Stomach (tissue), 8 donors: ENCODE measurements at regions not wholly inside any gene's neighbourhood (a gene's known extent, or its start where the extent isn't known, plus 50 kb on each side); places are given as distances from the start of the nearest gene placed in this dataset.

Source experiments
- DNase-seq, 2 donors: peaks; one replicate each; pipeline versions ENCODE4 v3.0.0 to v3.0.0-alpha.2; 2013 to 2019
- H3K27ac ChIP-seq, 5 donors: fragments of 200-600 bp in 4 of 5; sonication (generic) in 4 of 5; one replicate each; pipeline ENCODE4 v1.5.1; 2013 to 2019; ENCODE audit warnings: mild to moderate bottlenecking in 1 of 5, moderate library complexity in 1 of 5
- H3K27me3 ChIP-seq, 3 donors: fragments of 200-600 bp; sonication (generic); one replicate each; pipeline ENCODE4 v1.5.1; 2017 to 2019; ENCODE audit warnings: mixed run types in 1 of 3
- H3K36me3 ChIP-seq, 4 donors: fragments of 200-600 bp; sonication (generic); 1 replicate in 3 of 4; 2 replicates in 1 of 4; pipeline ENCODE4 v1.5.1; 2016 to 2019
- H3K4me1 ChIP-seq, 4 donors: fragments of 200-600 bp; sonication (generic); one replicate each; pipeline ENCODE4 v1.5.1; 2016 to 2019
- H3K4me3 ChIP-seq, 4 donors: fragments of 200-600 bp; sonication (generic) in 3 of 4; one replicate each; pipeline ENCODE4 v1.5.1; 2016 to 2019; ENCODE audit warnings: mild to moderate bottlenecking in 1 of 4
- H3K9me3 ChIP-seq, 4 donors: fragments of 200-600 bp; sonication (generic); one replicate each; pipeline ENCODE4 v1.5.1; 2016 to 2019
- CTCF ChIP-seq, 7 experiments: fragments of 450-650 bp in 4 of 7; fragments of 200-600 bp in 3 of 7; sonication (generic) in 3 of 7; IDR thresholded peaks; one replicate each; pipeline ENCODE4 v1.5.1; 2016 to 2019; ENCODE audit warnings: antibody characterized with exemption in 7 of 7, control low read depth in 2 of 7, mild to moderate bottlenecking in 1 of 7
- EP300 ChIP-seq: sonication (generic); formaldehyde crosslinking; IDR thresholded peaks from one replicate; pipeline ENCODE4 v1.6.1; 2017; ENCODE audit warnings: antibody characterized with exemption
- POLR2A ChIP-seq, 4 donors: fragments of 450-650 bp; IDR thresholded peaks; one replicate each; pipeline ENCODE4 v1.6.1; 2016; ENCODE audit warnings: antibody characterized with exemption in 4 of 4, control low read depth in 2 of 4, mild to moderate bottlenecking in 1 of 4, moderate library complexity in 1 of 4
- POLR2AphosphoS5 ChIP-seq, 3 donors: sonication (generic); formaldehyde crosslinking; IDR thresholded peaks; one replicate each; pipeline ENCODE4 v1.6.1; 2016; ENCODE audit warnings: antibody characterized with exemption in 3 of 3
- WGBS, 5 donors: extraction: QIAGEN DNeasy Blood & Tissue Kit in 3 of 5; methylation state at CpG; one replicate each; pipeline versions ENCODE4 v1.1.5 to v1.1.7; 2013 to 2018; 5-methylcytosine and 5-hydroxymethylcytosine counted together
- intact Hi-C: fragments of 100-400 bp; cut with DNase I; formaldehyde crosslinking; loops from one replicate; pipeline ENCODE4 v1.15.1; 2023; ENCODE audit warnings: low total_unique reads
- donor health status: healthy with polysubstance abuse.
- donor health status: Bipolar disorder and iron deficiency.
- donor health status: healthy.

GRCh38 chr7:106418094-106418493 lies 133.3 kb upstream of the NAMPT start:
- TF ChIP-seq POLR2A (IDR thresholded peaks at IDR 0.05) (no peak), EP300 (peak; percentile 74), POLR2AphosphoS5 (IDR thresholded peaks at IDR 0.05) (peak; percentile 65 to 91 (median 77))
- no peaks in the 10 kb centered on the region for H3K27me3 ChIP-seq
- peaks cover 0 to 8% (median 0%) of the 10 kb centered on the region in 4 donors for H3K9me3 ChIP-seq
- intact Hi-C loops: no loop called here
- 31 to 61% (median 43%) methylated on average over 1 of the region's 1 CpG for WGBS, 5 donors
- H3K4me1 ChIP-seq: peaks cover 18 to 69% (median 24%) of the 10 kb centered on the region in 4 donors
- no peaks in the 10 kb centered on the region for H3K36me3 ChIP-seq
- DNase-seq: peak in 1 of 2 donors; percentile 45
- no peak overlapping the region for H3K4me3 ChIP-seq
- H3K27ac ChIP-seq: peak overlapping the region in 4 of 5 donors; percentile 32 to 91 (median 70)

- Histone ChIP-seq H3K9me3 (peaks cover 0 to 8% (median 0%) of the 10 kb centered on the region in 4 donors), H3K36me3 (no peaks in the 10 kb centered on the region), H3K4me1 (peaks cover 18 to 65% (median 23%) of the 10 kb centered on the region in 4 donors), H3K4me3 (no peak overlapping the region), H3K27ac (peak overlapping the region in 4 of 5 donors; percentile 20 to 91 (median 70)), H3K27me3 (no peaks in the 10 kb centered on the region)
- no peak for DNase-seq
- intact Hi-C loops: no loop called here
- TF ChIP-seq EP300 (no peak), CTCF (IDR thresholded peaks at IDR 0.05) (no peak), POLR2AphosphoS5 (IDR thresholded peaks at IDR 0.05) (no peak), POLR2A (IDR thresholded peaks at IDR 0.05) (no peak)
- 24 to 37% (median 30%) methylated on average over 6 of the region's 6 CpGs for WGBS, 5 donors
These were observed 132.6 kb upstream of the NAMPT start for GRCh38 chr7:106417273-106417902.

GRCh38 chr7:106416430-106416829 lies 131.6 kb upstream of the NAMPT start:
- Histone ChIP-seq H3K4me3 (no peak overlapping the region), H3K36me3 (no peaks in the 10 kb centered on the region), H3K4me1 (peaks cover 13 to 55% (median 20%) of the 10 kb centered on the region in 4 donors), H3K27ac (peak overlapping the region in 1 of 5 donors; percentile 91), H3K9me3 (peaks cover 0 to 8% (median 0%) of the 10 kb centered on the region in 4 donors), H3K27me3 (no peaks in the 10 kb centered on the region)
- intact Hi-C loops: no loop called here
- DNase-seq: no peak
- TF ChIP-seq CTCF (IDR thresholded peaks at IDR 0.05): no peak
- TF ChIP-seq EP300: no peak
- no peak for TF ChIP-seq POLR2AphosphoS5 (IDR thresholded peaks at IDR 0.05)
- TF ChIP-seq POLR2A (IDR thresholded peaks at IDR 0.05): no peak

GRCh38 chr7:106415433-106415832 lies 130.7 kb upstream of the NAMPT start:
- H3K9me3 ChIP-seq: peaks cover 0 to 8% (median 0%) of the 10 kb centered on the region in 4 donors
- DNase-seq: no peak
- no peaks in the 10 kb centered on the region for H3K36me3 ChIP-seq
- peaks cover 12 to 45% (median 14%) of the 10 kb centered on the region in 4 donors for H3K4me1 ChIP-seq
- TF ChIP-seq CTCF (IDR thresholded peaks at IDR 0.05) (no peak), POLR2A (IDR thresholded peaks at IDR 0.05) (no peak)
- intact Hi-C loops: no loop called here
- H3K27ac ChIP-seq: no peak overlapping the region
- no peak overlapping the region for H3K4me3 ChIP-seq
- H3K27me3 ChIP-seq: no peaks in the 10 kb centered on the region

GRCh38 chr7:106413446-106413845 lies 128.7 kb upstream of the NAMPT start:
- no peak overlapping the region for H3K27ac ChIP-seq
- peaks cover 0 to 8% (median 0%) of the 10 kb centered on the region in 4 donors for H3K9me3 ChIP-seq
- 61 to 79% (median 67%) methylated on average over 2 of the region's 2 CpGs for WGBS, 5 donors
- no peak for TF ChIP-seq POLR2AphosphoS5 (IDR thresholded peaks at IDR 0.05)
- no peak for TF ChIP-seq CTCF (IDR thresholded peaks at IDR 0.05)
- TF ChIP-seq POLR2A (IDR thresholded peaks at IDR 0.05): no peak
- TF ChIP-seq EP300: no peak
- no peaks in the 10 kb centered on the region for H3K36me3 ChIP-seq
- no peak for DNase-seq
- peaks cover 6 to 25% (median 10%) of the 10 kb centered on the region in 4 donors for H3K4me1 ChIP-seq
- no peak overlapping the region for H3K4me3 ChIP-seq
- intact Hi-C loops: no loop called here
- no peaks in the 10 kb centered on the region for H3K27me3 ChIP-seq
